ENCODE measurements at regions not wholly inside any gene's neighbourhood (a gene's known extent, or its start where the extent isn't known, plus 50 kb on each side); places are given as distances from the start of the nearest gene placed in this dataset.
A peak's percentile ranks its signal among the peaks of the same experiment; 100 is the strongest.

DNA sequence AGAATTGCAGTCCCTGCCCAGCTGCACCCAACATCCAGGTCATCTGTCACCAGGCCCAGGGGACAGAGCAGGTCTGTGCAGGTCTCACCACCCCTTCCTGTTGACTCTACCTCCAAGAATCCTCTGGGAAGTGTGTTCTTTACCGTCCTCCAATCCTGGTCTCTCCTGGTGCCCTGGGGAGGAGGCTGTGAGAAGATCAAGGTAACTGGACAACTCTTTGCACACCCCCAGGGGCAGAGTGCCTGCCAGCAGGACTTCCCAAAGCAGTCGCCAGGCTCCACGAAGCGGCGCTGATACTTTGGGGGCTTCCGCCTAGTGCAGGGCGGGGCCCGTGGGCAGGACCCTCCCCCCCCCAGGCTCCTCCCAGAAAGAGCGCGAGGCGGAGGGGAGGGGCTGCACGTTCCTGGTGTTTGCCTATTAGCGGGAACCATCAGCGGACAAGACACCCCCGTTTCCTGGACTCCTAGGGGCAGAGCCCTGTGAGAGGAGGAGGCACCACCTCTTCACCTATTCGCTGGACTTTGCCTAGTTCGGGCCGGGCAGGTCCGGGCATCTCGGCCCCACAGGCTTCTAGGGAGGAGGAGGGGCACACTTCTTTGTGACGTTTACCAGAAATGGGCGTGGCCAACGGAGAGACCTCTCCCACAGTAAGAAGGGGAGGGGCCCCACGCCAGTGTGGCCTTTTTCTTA, 918.0 kb downstream of the AACS start:
- Histone ChIP-seq H3K27ac (peak overlapping the region in 1 of 5 donors; percentile 38), H3K27me3 (peaks cover 0 to 56% (median 21%) of the 10 kb centered on the region in 3 donors), H3K4me1 (peaks cover 0 to 20% (median 11%) of the 10 kb centered on the region in 4 donors), H3K9me3 (peaks cover 0 to 4% (median 0%) of the 10 kb centered on the region in 4 donors), H3K36me3 (no peaks in the 10 kb centered on the region), H3K4me3 (peak overlapping the region; percentile 30 to 44 (median 38))
- intact Hi-C loops (cut with DNase I; ENCODE audit: low total_unique reads): no loop called here
- no peak for TF ChIP-seq POLR2A (IDR thresholded peaks at IDR 0.05)
- TF ChIP-seq, protein P1, sequence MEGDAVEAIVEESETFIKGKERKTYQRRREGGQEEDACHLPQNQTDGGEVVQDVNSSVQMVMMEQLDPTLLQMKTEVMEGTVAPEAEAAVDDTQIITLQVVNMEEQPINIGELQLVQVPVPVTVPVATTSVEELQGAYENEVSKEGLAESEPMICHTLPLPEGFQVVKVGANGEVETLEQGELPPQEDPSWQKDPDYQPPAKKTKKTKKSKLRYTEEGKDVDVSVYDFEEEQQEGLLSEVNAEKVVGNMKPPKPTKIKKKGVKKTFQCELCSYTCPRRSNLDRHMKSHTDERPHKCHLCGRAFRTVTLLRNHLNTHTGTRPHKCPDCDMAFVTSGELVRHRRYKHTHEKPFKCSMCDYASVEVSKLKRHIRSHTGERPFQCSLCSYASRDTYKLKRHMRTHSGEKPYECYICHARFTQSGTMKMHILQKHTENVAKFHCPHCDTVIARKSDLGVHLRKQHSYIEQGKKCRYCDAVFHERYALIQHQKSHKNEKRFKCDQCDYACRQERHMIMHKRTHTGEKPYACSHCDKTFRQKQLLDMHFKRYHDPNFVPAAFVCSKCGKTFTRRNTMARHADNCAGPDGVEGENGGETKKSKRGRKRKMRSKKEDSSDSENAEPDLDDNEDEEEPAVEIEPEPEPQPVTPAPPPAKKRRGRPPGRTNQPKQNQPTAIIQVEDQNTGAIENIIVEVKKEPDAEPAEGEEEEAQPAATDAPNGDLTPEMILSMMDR (IDR thresholded peaks at IDR 0.05): no peak
- no peak for TF ChIP-seq EP300 (IDR thresholded peaks at IDR 0.05)
- no peak for TF ChIP-seq POLR2AphosphoS5 (IDR thresholded peaks at IDR 0.05)
- DNase-seq: peak; percentile 25 to 94
- WGBS, 5 donors: 4 to 5% (median 4%) methylated on average over 18 to 24 of the region's 24 CpGs

DNA sequence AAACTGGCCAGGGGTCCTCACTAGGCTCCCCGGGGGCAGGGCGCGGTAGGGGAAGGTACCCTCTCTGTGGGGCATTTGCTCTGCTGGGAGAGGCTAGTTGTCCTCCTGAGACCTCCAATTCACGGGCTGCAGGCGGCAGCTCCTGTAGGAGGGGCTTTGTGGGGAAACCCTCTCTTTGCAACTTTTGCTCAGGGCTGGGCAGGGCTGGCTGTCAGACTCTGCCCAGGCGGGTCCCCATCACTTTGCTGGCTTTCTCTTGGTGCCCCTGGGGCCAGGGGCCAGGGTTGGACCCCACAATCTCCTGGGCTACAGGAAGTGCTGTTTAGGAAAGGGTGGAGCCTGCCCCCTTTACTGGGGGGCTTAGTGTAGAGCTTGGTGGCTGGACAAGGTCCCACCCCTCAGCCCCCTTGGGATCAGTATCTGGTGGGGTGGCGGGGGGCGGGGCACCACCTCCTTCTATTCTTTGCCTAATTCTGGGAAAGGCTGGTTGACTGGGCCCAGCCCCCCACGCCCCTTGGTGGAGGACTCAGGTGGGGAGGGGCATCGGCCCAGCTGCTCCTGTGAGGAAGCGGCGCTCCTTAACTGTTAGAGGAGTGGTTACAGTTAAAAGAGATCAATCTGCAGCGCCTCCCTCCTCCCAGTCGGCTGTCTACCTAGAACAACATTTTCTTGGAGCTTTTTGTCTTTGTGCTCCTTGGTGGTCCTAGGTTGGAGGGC, 918.7 kb downstream of the AACS start:
- intact Hi-C loops (cut with DNase I; ENCODE audit: low total_unique reads): no loop called here
- WGBS, 5 donors: 5 to 11% (median 6%) methylated on average over 6 to 14 of the region's 14 CpGs
- H3K27ac ChIP-seq: peak overlapping the region in 1 of 5 donors; percentile 38
- H3K27me3 ChIP-seq: peaks cover 0 to 61% (median 21%) of the 10 kb centered on the region in 3 donors
- DNase-seq: peak in 1 of 2 donors; percentile 61
- H3K36me3 ChIP-seq: no peaks in the 10 kb centered on the region
- H3K4me3 ChIP-seq: peak overlapping the region; percentile 30 to 44 (median 38)
- TF ChIP-seq EP300 (IDR thresholded peaks at IDR 0.05): no peak
- TF ChIP-seq POLR2A (IDR thresholded peaks at IDR 0.05): no peak
- no peak for TF ChIP-seq POLR2AphosphoS5 (IDR thresholded peaks at IDR 0.05)
- TF ChIP-seq, protein P1 (IDR thresholded peaks at IDR 0.05): no peak
- H3K4me1 ChIP-seq: peaks cover 0 to 20% (median 11%) of the 10 kb centered on the region in 4 donors
- peaks cover 0 to 7% (median 0%) of the 10 kb centered on the region in 4 donors for H3K9me3 ChIP-seq

DNA sequence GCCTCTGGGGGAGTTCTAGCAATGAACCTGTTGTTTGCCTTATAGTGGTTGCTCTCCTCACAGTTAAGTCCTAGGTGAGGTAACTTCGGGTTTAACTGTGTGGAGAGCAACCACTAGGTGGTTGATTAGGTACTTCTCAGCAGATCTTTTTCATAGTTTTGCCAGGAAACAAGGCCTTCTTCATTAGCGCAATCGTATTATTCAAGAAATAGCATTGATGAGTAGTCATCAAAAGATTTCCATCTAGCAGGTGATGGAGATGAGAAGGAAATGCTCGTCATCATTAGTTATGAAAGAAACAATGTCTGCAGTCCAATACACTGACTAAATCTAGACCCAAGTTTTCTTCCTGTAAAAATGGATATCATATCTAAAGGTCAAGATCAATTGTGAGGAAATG, 923.3 kb downstream of the AACS start:
- intact Hi-C loops (cut with DNase I; ENCODE audit: low total_unique reads): no loop called here
- 83 to 91% (median 87%) methylated on average over 4 of the region's 4 CpGs for WGBS, 5 donors
- H3K27ac ChIP-seq: no peak overlapping the region

DNA sequence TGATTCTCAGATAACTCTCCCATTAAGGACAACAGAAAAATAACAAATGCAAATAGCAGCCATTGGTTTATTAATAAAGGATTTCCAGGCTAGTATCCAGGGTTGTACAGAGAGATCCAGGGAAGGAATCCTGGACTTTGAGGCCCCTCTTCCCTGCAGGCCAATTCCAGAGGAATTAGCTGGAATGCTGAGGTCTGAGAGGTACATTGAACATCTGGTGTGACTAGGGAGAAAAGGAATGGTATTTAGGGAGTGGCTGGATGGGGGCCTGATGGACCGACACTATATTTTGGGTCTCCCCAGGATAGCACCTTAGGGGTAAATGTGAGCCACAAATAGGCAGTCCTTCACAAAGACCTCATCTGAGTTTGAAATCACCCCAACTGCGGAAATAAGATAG, 924.5 kb downstream of the AACS start:
- TF ChIP-seq POLR2A (IDR thresholded peaks at IDR 0.05) (no peak), EP300 (IDR thresholded peaks at IDR 0.05) (no peak)
- TF ChIP-seq, protein P1 (IDR thresholded peaks at IDR 0.05): no peak
- H3K36me3 ChIP-seq: no peaks in the 10 kb centered on the region
- H3K27me3 ChIP-seq: peaks cover 0 to 30% (median 3%) of the 10 kb centered on the region in 3 donors
- intact Hi-C loops (cut with DNase I; ENCODE audit: low total_unique reads): no loop called here
- H3K9me3 ChIP-seq: peaks cover 0 to 7% (median 0%) of the 10 kb centered on the region in 4 donors
- no peak for DNase-seq
- WGBS, 5 donors: 78 to 94% (median 86%) methylated on average over 2 of the region's 2 CpGs
- no peak overlapping the region for H3K27ac ChIP-seq
- no peak overlapping the region for H3K4me3 ChIP-seq
- H3K4me1 ChIP-seq: peaks cover 0 to 2% (median under 1%) of the 10 kb centered on the region in 4 donors

More for the DNA sequence above, 923.3 kb downstream of the AACS start:
- H3K27me3 ChIP-seq: peaks cover 0 to 38% (median 14%) of the 10 kb centered on the region in 3 donors
- TF ChIP-seq POLR2AphosphoS5 (IDR thresholded peaks at IDR 0.05) (no peak), EP300 (IDR thresholded peaks at IDR 0.05) (no peak), POLR2A (IDR thresholded peaks at IDR 0.05) (no peak)
- TF ChIP-seq, protein P1 (IDR thresholded peaks at IDR 0.05): no peak
- no peaks in the 10 kb centered on the region for H3K36me3 ChIP-seq
- H3K4me1 ChIP-seq: peaks cover 0 to 14% (median 7%) of the 10 kb centered on the region in 4 donors
- peaks cover 0 to 7% (median 0%) of the 10 kb centered on the region in 4 donors for H3K9me3 ChIP-seq
- no peak overlapping the region for H3K4me3 ChIP-seq
- no peak for DNase-seq

Measured in stomach (tissue), 8 donors.